PC-9 (cell line): ENCODE measurements at regions not wholly inside any gene's neighbourhood (a gene's known extent, or its start where the extent isn't known, plus 50 kb on each side); places are given as distances from the start of the nearest gene placed in this dataset.

Source experiments
- BruUV-seq: library from RNA; stranded (reverse); fragments of 400-500 nt; replicated peaks from 2 replicates; lab custom pipeline; 2021; lab: Mats Ljungman, UMichigan
- CTCF ChIA-PET: fragments of 300-600 bp; sonication (Branson Sonifier 250); formaldehyde crosslinking; loops from one replicate; lab custom pipeline; 2022; ENCODE audit warnings: antibody characterized with exemption; lab: Charles Lee
- POLR2A ChIA-PET: fragments of 300-600 bp; sonication (Branson Sonifier 250); formaldehyde crosslinking; loops from one replicate; lab custom pipeline; 2022; ENCODE audit warnings: antibody characterized with exemption; ENCODE audit not compliant: unreplicated experiment; lab: Charles Lee
- DNase-seq, 2 experiments: peaks; one replicate each; pipeline versions ENCODE4 v3.0.0 to v3.0.0-alpha.2; 2015 to 2022; ENCODE audit warnings: mixed read lengths in 1 of 2
- H2AFZ ChIP-seq: fragments of 200-600 bp; sonication (generic); 2 replicates; pipeline ENCODE4 v1.8.1; 2017; ENCODE audit warnings: antibody characterized with exemption
- H3F3A ChIP-seq: fragments of 200-600 bp; sonication (generic); 2 replicates; pipeline ENCODE4 v1.8.1; 2017; ENCODE audit warnings: antibody characterized with exemption, mild to moderate bottlenecking, low read depth; ENCODE audit not compliant: insufficient read depth
- H3K27ac ChIP-seq: fragments of 200-600 bp; sonication (generic); 2 replicates; pipeline ENCODE4 v1.6.1; 2016; ENCODE audit warnings: mixed run types
- H3K27me3 ChIP-seq: fragments of 200-600 bp; sonication (generic); 2 replicates; pipeline ENCODE4 v1.6.1; 2016; ENCODE audit warnings: low read depth, mixed run types; ENCODE audit not compliant: insufficient read depth
- H3K36me3 ChIP-seq: fragments of 200-600 bp; sonication (generic); 2 replicates; pipeline ENCODE4 v1.6.1; 2016; ENCODE audit warnings: low read depth, mixed run types
- H3K4me1 ChIP-seq: fragments of 200-600 bp; sonication (generic); replicated peaks from 2 replicates; pipeline ENCODE4 v1.6.1; 2016; ENCODE audit warnings: mixed run types; ENCODE audit not compliant: insufficient read depth
- H3K4me2 ChIP-seq: fragments of 200-600 bp; sonication (generic); 2 replicates; pipeline ENCODE4 v1.6.1; 2017; ENCODE audit warnings: mixed run types
- H3K4me3 ChIP-seq: fragments of 200-600 bp; sonication (generic); 2 replicates; pipeline ENCODE4 v1.6.1; 2016; ENCODE audit warnings: mixed run types
- H3K79me2 ChIP-seq: fragments of 200-600 bp; sonication (generic); 2 replicates; pipeline ENCODE4 v1.6.1; 2017; ENCODE audit warnings: low read depth, mixed run types
- H3K9me2 ChIP-seq: fragments of 200-600 bp; sonication (generic); 2 replicates; pipeline ENCODE4 v1.8.1; 2017; ENCODE audit warnings: mild to moderate bottlenecking; ENCODE audit not compliant: insufficient read depth
- H3K9me3 ChIP-seq: fragments of 200-600 bp; sonication (generic); 2 replicates; pipeline ENCODE4 v1.8.1; 2016; ENCODE audit warnings: low read depth; ENCODE audit not compliant: insufficient read depth
- H4K20me1 ChIP-seq: fragments of 200-600 bp; sonication (generic); 2 replicates; pipeline ENCODE4 v1.8.1; 2017; ENCODE audit not compliant: insufficient read depth
- EZH2 ChIP-seq: fragments of 200-600 bp; sonication (generic); IDR thresholded peaks from 2 replicates; pipeline ENCODE4 v1.8.0; 2017; ENCODE audit warnings: antibody characterized with exemption, low read depth
- intact Hi-C: fragments of 100-400 bp; cut with micrococcal nuclease; formaldehyde crosslinking; loops from one replicate; pipeline ENCODE4 v1.10.0; 2022; ENCODE audit not compliant: unreplicated experiment
- TF ChIP-seq, protein P1 (sequence below): fragments of 200-600 bp; sonication (generic); conservative IDR thresholded peaks from 2 replicates; pipeline ENCODE4 v1.6.1; 2017; ENCODE audit warnings: mixed run types, antibody characterized with exemption, mild to moderate bottlenecking, moderate library complexity

DNA sequence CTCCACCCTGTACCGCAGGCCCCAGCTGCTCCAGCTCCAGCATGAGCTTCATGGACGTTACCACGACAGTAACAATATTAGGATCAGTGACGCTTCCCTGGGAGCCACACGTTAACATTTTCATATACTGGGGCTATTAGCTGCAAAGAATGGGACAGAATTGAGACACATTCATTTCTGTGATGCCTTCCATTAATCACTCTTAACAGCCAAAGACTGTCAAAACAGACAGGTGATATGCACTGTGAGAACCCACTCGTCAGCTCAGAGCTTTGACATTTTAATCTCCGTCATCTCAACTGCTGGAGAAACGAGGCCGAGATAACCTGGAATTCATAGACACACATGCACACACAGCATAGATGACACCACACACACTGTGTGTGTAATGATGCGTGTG is 408.4 kb upstream of the SHH start:
- POLR2A ChIA-PET, result no interaction called here
- H3K27me3 ChIP-seq, result peaks cover 97% of the 10 kb centered on the region
- peaks cover 5% of the 10 kb centered on the region; the same call in 1 of the 2 replicates for H3K9me3 ChIP-seq
- TF ChIP-seq EZH2, result no peak
- TF ChIP-seq, protein P1, sequence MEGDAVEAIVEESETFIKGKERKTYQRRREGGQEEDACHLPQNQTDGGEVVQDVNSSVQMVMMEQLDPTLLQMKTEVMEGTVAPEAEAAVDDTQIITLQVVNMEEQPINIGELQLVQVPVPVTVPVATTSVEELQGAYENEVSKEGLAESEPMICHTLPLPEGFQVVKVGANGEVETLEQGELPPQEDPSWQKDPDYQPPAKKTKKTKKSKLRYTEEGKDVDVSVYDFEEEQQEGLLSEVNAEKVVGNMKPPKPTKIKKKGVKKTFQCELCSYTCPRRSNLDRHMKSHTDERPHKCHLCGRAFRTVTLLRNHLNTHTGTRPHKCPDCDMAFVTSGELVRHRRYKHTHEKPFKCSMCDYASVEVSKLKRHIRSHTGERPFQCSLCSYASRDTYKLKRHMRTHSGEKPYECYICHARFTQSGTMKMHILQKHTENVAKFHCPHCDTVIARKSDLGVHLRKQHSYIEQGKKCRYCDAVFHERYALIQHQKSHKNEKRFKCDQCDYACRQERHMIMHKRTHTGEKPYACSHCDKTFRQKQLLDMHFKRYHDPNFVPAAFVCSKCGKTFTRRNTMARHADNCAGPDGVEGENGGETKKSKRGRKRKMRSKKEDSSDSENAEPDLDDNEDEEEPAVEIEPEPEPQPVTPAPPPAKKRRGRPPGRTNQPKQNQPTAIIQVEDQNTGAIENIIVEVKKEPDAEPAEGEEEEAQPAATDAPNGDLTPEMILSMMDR, result no peak
- no peaks in the 10 kb centered on the region for H3K36me3 ChIP-seq
- intact Hi-C loops, result loop anchor here (10.0 kb wide), 1 partner anchor 254 kb away; no protein-coding TSS in a partner anchor
- no peak for DNase-seq
- H3K4me2 ChIP-seq, result no peak overlapping the region
- no peaks in the 10 kb centered on the region for H3F3A ChIP-seq
- H3K9me2 ChIP-seq, result no peaks in the 10 kb centered on the region
- H2AFZ ChIP-seq, result no peak overlapping the region
- H3K4me3 ChIP-seq, result no peak overlapping the region
- BruUV-seq, result no TSS peak
- no peaks in the 10 kb centered on the region for H4K20me1 ChIP-seq
- H3K4me1 ChIP-seq, result no peaks in the 10 kb centered on the region
- no peaks in the 10 kb centered on the region for H3K79me2 ChIP-seq
- no peak overlapping the region for H3K27ac ChIP-seq
- CTCF ChIA-PET, result no interaction called here

DNA sequence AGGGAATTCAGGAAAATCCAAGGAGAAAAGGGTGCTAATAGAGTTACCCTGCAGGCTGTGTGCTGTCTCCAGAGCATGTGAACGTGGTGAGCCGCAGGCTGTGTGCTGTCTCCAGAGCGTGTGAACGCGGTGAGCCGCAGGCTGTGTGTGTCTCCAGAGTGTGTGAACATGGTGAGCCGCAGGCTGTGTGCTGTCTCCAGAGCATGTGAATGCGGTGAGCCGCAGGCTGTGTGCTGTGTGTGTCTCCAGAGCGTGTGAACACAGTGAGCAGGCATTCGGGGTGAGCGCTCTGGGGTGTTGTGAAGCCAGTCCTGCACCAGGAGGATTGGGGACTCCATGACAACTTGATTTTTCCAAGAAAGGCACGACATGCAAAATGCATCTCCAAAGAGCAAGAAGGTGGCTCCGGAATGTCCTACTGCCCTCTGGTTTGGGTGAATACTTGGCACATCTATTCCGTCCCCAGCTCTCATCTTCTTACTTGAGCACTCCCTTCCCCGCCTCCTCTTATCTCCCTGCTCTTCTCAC is 407.9 kb upstream of the SHH start:
- no peak for DNase-seq
- no peak overlapping the region for H2AFZ ChIP-seq
- no peaks in the 10 kb centered on the region for H3K36me3 ChIP-seq
- H3F3A ChIP-seq, result no peaks in the 10 kb centered on the region
- TF ChIP-seq, protein P1, result no peak
- no peak for TF ChIP-seq EZH2
- H4K20me1 ChIP-seq, result no peaks in the 10 kb centered on the region
- ChIA-PET CTCF (no interaction called here), POLR2A (no interaction called here)
- no peaks in the 10 kb centered on the region for H3K9me2 ChIP-seq
- H3K4me1 ChIP-seq, result no peaks in the 10 kb centered on the region
- peaks cover 98% of the 10 kb centered on the region for H3K27me3 ChIP-seq
- no TSS peak for BruUV-seq
- no peak overlapping the region for H3K4me2 ChIP-seq
- H3K79me2 ChIP-seq, result no peaks in the 10 kb centered on the region
- no peak overlapping the region for H3K27ac ChIP-seq
- no peak overlapping the region for H3K4me3 ChIP-seq
- intact Hi-C loops, result loop anchor here (10.0 kb wide), 1 partner anchor 255 kb away; no protein-coding TSS in a partner anchor
- H3K9me3 ChIP-seq, result no peaks in the 10 kb centered on the region; the same call in 1 of the 2 replicates

DNA sequence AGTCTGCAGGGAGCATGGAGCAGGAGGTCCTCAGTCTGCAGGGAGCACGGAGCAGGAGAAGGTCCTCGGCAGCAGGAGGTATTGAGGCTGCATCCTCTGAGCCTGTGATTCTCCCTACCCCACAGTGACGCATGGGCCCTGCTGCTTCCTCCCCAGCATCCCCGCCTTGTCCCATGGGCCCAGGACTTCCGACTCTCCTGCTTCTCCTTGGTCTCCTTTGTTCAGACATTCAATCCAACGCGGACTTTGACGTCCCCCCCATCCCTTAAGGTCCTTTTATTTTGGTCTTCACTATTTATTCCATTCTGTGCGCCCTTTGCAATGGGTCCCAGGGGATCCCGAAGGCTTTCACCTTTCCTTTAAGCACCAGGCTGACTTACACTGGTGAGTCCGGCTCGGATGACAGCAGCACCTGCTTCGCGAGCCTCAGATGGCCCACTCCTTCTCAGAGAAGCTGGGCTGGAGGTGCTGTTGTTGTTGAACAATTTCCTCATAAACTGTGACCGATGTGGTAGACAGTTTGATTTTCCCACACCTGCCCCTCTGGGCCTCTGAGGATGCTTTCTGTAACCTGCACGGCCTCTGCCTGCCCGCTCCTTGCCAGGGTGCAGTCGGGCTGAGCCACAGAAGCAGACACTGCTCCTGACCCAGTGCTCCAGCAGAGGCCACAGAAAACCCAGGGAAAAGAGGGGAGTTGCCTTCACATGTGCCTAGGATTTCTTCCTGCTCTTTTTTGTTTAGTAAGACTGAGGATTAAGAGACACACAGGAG is 407.2 kb upstream of the SHH start:
- ChIA-PET POLR2A (no interaction called here), CTCF (no interaction called here)
- H3K4me3 ChIP-seq, result no peak overlapping the region
- peaks cover 99% of the 10 kb centered on the region for H3K27me3 ChIP-seq
- no peak overlapping the region for H3K4me2 ChIP-seq
- no peaks in the 10 kb centered on the region for H4K20me1 ChIP-seq
- H3K79me2 ChIP-seq, result no peaks in the 10 kb centered on the region
- no peak overlapping the region for H2AFZ ChIP-seq
- TF ChIP-seq, protein P1, result no peak
- TF ChIP-seq EZH2, result no peak
- intact Hi-C loops, result loop anchor here (10.0 kb wide), 1 partner anchor 255 kb away; no protein-coding TSS in a partner anchor
- H3K27ac ChIP-seq, result no peak overlapping the region
- H3K36me3 ChIP-seq, result no peaks in the 10 kb centered on the region
- no peak for DNase-seq
- BruUV-seq, result no TSS peak
- H3K9me3 ChIP-seq, result no peaks in the 10 kb centered on the region
- no peaks in the 10 kb centered on the region for H3K9me2 ChIP-seq
- no peaks in the 10 kb centered on the region for H3F3A ChIP-seq
- H3K4me1 ChIP-seq, result no peaks in the 10 kb centered on the region
